HCT116 (cell line): ENCODE measurements at regions not wholly inside any gene's neighbourhood (a gene's known extent, or its start where the extent isn't known, plus 50 kb on each side); places are given as distances from the start of the nearest gene placed in this dataset.
A peak's percentile ranks its signal among the peaks of the same experiment; 100 is the strongest.

Experiments
- ATAC-seq: fragments of 200-7000 bp; cut with Tn5 transposase; 2 replicates; pipeline ENCODE4 v1.9.1; 2020; ENCODE audit warnings: mild to moderate bottlenecking, moderate library complexity
- BruUV-seq: library from RNA; stranded (reverse); fragments of 400-500 nt; replicated peaks from 2 replicates; lab custom pipeline; 2021; lab: Mats Ljungman, UMichigan
- CTCF ChIA-PET: fragments of 300-600 bp; sonication (Branson Sonifier 250); formaldehyde crosslinking; loops from one replicate; lab custom pipeline; 2021; ENCODE audit warnings: antibody characterized with exemption; lab: Charles Lee
- POLR2A ChIA-PET: fragments of 300-600, 350-600 bp; sonication (Branson Sonifier 250); formaldehyde crosslinking; loops from one replicate; lab custom pipeline; 2021; ENCODE audit warnings: antibody characterized with exemption; lab: Charles Lee
- RAD21 ChIA-PET, 2 experiments: fragments of 300-600 bp; sonication (Branson Sonifier 250); formaldehyde crosslinking; loops; one replicate each; lab custom pipeline; 2023; ENCODE audit warnings: low total read pairs in 2 of 2; ENCODE audit not compliant: uncharacterized antibody in 2 of 2, unreplicated experiment in 2 of 2, low non-redundant PET in 1 of 2; lab: Charles Lee
- DNase-seq: peaks from one replicate; pipeline ENCODE4 v3.0.0-alpha.2; 2010; ENCODE audit warnings: low read depth, low spot score
- H2AFZ ChIP-seq: fragments of 200-600 bp; shearing (Covaris generic), sonication (generic); 2 replicates; pipeline ENCODE4 v1.6.1; 2017; ENCODE audit warnings: low read depth, mixed run types, mixed read lengths, antibody characterized with exemption, low read length; ENCODE audit not compliant: poor library complexity, severe bottlenecking
- H3K27ac ChIP-seq: 2 replicates; pipeline ENCODE4 v1.5.1; 2012; ENCODE audit warnings: low read depth, low read length
- H3K27me3 ChIP-seq: fragments of 200-600 bp; sonication (generic); 2 replicates; pipeline ENCODE4 v1.6.1; 2016; ENCODE audit warnings: mixed run types, low read length, mixed read lengths; ENCODE audit not compliant: insufficient read depth
- H3K36me3 ChIP-seq, 2 experiments: fragments of 200-500 bp in 1 of 2; fragments of 200-600 bp in 1 of 2; sonication (Bioruptor generic) in 1 of 2; sonication (generic) in 1 of 2; 2 replicates each; pipeline versions ENCODE4 v1.5.1 to v1.6.1; 2014 to 2016; ENCODE audit warnings: low read length in 2 of 2, inconsistent platforms in 1 of 2, mixed read lengths in 1 of 2, mixed run types in 1 of 2; ENCODE audit not compliant: insufficient read depth in 2 of 2, control insufficient read depth in 1 of 2
- H3K4me1 ChIP-seq, 2 experiments: fragments of 200-600 bp in 1 of 2; sonication (generic) in 1 of 2; 2 replicates each; pipeline versions ENCODE4 v1.5.1 to v1.6.1; 2012 to 2017; ENCODE audit warnings: low read length in 2 of 2, inconsistent platforms in 1 of 2, mild to moderate bottlenecking in 1 of 2, mixed read lengths in 1 of 2, mixed run types in 1 of 2, moderate library complexity in 1 of 2; ENCODE audit not compliant: insufficient read depth in 2 of 2, control insufficient read depth in 1 of 2
- H3K4me2 ChIP-seq: fragments of 200-600 bp; sonication (generic); 2 replicates; pipeline ENCODE4 v1.6.1; 2017; ENCODE audit warnings: mixed run types, low read length, mixed read lengths
- H3K4me3 ChIP-seq, 2 experiments: fragments of 200-600 bp in 1 of 2; sonication (generic) in 1 of 2; replicated peaks in 1 of 2; 2 replicates each; pipeline ENCODE4 v1.5.1; 2011 to 2016; ENCODE audit warnings: low read length in 2 of 2, control low read depth in 1 of 2, low read depth in 1 of 2, mild to moderate bottlenecking in 1 of 2, mixed read lengths in 1 of 2, mixed run types in 1 of 2
- H3K79me2 ChIP-seq: fragments of 200-600 bp; sonication (generic); 2 replicates; pipeline ENCODE4 v1.6.1; 2017; ENCODE audit warnings: mild to moderate bottlenecking, mixed run types, low read length, moderate library complexity, mixed read lengths; ENCODE audit not compliant: insufficient read depth
- H3K9ac ChIP-seq: fragments of 200-600 bp; sonication (generic); 2 replicates; pipeline ENCODE4 v1.6.1; 2016; ENCODE audit warnings: low read length, mixed read lengths
- H3K9me2 ChIP-seq: fragments of 200-600 bp; sonication (generic), shearing (Covaris generic); 2 replicates; pipeline ENCODE4 v1.6.1; 2017; ENCODE audit warnings: mixed run types, mild to moderate bottlenecking, moderate library complexity; ENCODE audit not compliant: insufficient read depth
- H3K9me3 ChIP-seq, 2 experiments: fragments of 200-500 bp in 1 of 2; fragments of 200-600 bp in 1 of 2; sonication (Bioruptor generic) in 1 of 2; sonication (generic) in 1 of 2; 2 replicates each; pipeline ENCODE4 v1.6.1; 2014 to 2017; ENCODE audit warnings: low read length in 2 of 2, mixed read lengths in 2 of 2, inconsistent platforms in 1 of 2, low read depth in 1 of 2, mild to moderate bottlenecking in 1 of 2, mixed run types in 1 of 2, moderate library complexity in 1 of 2; ENCODE audit not compliant: control insufficient read depth in 1 of 2, insufficient read depth in 1 of 2
- H4K20me1 ChIP-seq: fragments of 200-600 bp; sonication (generic), shearing (Covaris generic); 2 replicates; pipeline ENCODE4 v1.6.1; 2017; ENCODE audit warnings: mixed run types, mild to moderate bottlenecking, moderate library complexity; ENCODE audit not compliant: insufficient read depth
- CBX3 ChIP-seq: IDR thresholded peaks from 2 replicates; pipeline ENCODE4 v1.6.1; 2012; ENCODE audit warnings: low read depth
- CTCF ChIP-seq, 3 experiments: fragments of 200-600 bp in 1 of 3; sonication (generic) in 1 of 3; IDR thresholded peaks in 2 of 3; conservative IDR thresholded peaks in 1 of 3; 2 replicates each; pipeline ENCODE4 v1.5.1; 2012 to 2017; ENCODE audit warnings: low read depth in 2 of 3, low read length in 2 of 3, antibody characterized with exemption in 1 of 3, borderline replicate concordance in 1 of 3, control low read depth in 1 of 3, mild to moderate bottlenecking in 1 of 3, mixed read lengths in 1 of 3, mixed run types in 1 of 3, moderate library complexity in 1 of 3; ENCODE audit not compliant: insufficient read depth in 1 of 3
- RAD21 ChIP-seq: IDR thresholded peaks from 2 replicates; pipeline ENCODE4 v1.6.1; 2012; ENCODE audit warnings: low read depth, mild to moderate bottlenecking
- TCF7L2 ChIP-seq: IDR thresholded peaks from 2 replicates; pipeline ENCODE4 v1.7.0; 2011; ENCODE audit warnings: borderline replicate concordance, inconsistent platforms; ENCODE audit not compliant: insufficient read depth, insufficient read length; ENCODE audit errors: extremely low read depth
- intact Hi-C: fragments of 100-400 bp; cut with micrococcal nuclease; formaldehyde crosslinking; loops from 2 replicates; pipeline ENCODE4 v1.10.0; 2022

GRCh38 chr1:23634840-23635651 lies 56.6 kb upstream of the RPL11 start:
- H4K20me1 ChIP-seq = no peaks in the 10 kb centered on the region
- peak overlapping the region; percentile 99 for H2AFZ ChIP-seq
- no peaks in the 10 kb centered on the region for H3K79me2 ChIP-seq
- ATAC-seq (peak; percentile 74), DNase-seq (peak; percentile 56)
- peak overlapping the region; percentile 60 for H3K9ac ChIP-seq
- H3K36me3 ChIP-seq = no peaks in the 10 kb centered on the region
- CTCF ChIA-PET = interaction anchor here (0.6 to 3.5 kb wide), 21 partner anchors 10 to 151 kb away, joined by 3 to 21 read pairs (median 5); partner anchors contain the start of gene ASAP3
- peak overlapping the region; percentile 54 to 81 for H3K4me3 ChIP-seq
- BruUV-seq = no TSS peak
- peak overlapping the region; percentile 96 for H3K4me2 ChIP-seq
- POLR2A ChIA-PET = interaction anchor here (0.9 to 1.1 kb wide), 3 partner anchors 80 to 104 kb away, joined by 3 to 4 read pairs (median 3); no protein-coding TSS in a partner anchor
- H3K27me3 ChIP-seq = no peaks in the 10 kb centered on the region
- TF ChIP-seq TCF7L2 (no peak), CBX3 (peak; percentile 52; the same call in 1 of the 2 replicates), CTCF (IDR thresholded peaks at IDR 0.05 in 2 of 3, conservative IDR thresholded peaks at IDR 0.05 in 1 of 3; ENCODE audit: borderline replicate concordance in 1 of 3, insufficient read depth in 1 of 3, low read depth in 2 of 3, low read length in 2 of 3) (peak; percentile 55 to 90 (median 82); a peak in 5 of 6 replicates), RAD21 (peak; percentile 77)
- TF ChIP-seq, all 23 proteins: peak for 3
- peaks cover 13 to 25% of the 10 kb centered on the region in 2 experiments for H3K4me1 ChIP-seq
- intact Hi-C loops = no loop called here
- RAD21 ChIA-PET = interaction anchor here (0.6 to 1.5 kb wide), 5 partner anchors 10 to 89 kb away, joined by 3 to 4 read pairs (median 3); no protein-coding TSS in a partner anchor
- no peaks in the 10 kb centered on the region for H3K9me3 ChIP-seq
- H3K9me2 ChIP-seq = no peaks in the 10 kb centered on the region
- peak overlapping the region; percentile 19; the same call in 1 of the 2 replicates for H3K27ac ChIP-seq
